GM12872 (cell line): ENCODE measurements at regions not wholly inside any gene's neighbourhood (a gene's known extent, or its start where the extent isn't known, plus 50 kb on each side); places are given as distances from the start of the nearest gene placed in this dataset.

Experiments
- TF ChIP-seq, protein P1 (sequence below): IDR thresholded peaks from 3 replicates; pipeline ENCODE4 v1.5.1; 2011; ENCODE audit warnings: low read depth, mild to moderate bottlenecking, low read length, moderate library complexity; ENCODE audit not compliant: insufficient read depth

GRCh38 chr9:82567953-82568352 is 495.0 kb downstream of the RASEF start:
- TF ChIP-seq, protein P1, sequence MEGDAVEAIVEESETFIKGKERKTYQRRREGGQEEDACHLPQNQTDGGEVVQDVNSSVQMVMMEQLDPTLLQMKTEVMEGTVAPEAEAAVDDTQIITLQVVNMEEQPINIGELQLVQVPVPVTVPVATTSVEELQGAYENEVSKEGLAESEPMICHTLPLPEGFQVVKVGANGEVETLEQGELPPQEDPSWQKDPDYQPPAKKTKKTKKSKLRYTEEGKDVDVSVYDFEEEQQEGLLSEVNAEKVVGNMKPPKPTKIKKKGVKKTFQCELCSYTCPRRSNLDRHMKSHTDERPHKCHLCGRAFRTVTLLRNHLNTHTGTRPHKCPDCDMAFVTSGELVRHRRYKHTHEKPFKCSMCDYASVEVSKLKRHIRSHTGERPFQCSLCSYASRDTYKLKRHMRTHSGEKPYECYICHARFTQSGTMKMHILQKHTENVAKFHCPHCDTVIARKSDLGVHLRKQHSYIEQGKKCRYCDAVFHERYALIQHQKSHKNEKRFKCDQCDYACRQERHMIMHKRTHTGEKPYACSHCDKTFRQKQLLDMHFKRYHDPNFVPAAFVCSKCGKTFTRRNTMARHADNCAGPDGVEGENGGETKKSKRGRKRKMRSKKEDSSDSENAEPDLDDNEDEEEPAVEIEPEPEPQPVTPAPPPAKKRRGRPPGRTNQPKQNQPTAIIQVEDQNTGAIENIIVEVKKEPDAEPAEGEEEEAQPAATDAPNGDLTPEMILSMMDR, result no peak

DNA sequence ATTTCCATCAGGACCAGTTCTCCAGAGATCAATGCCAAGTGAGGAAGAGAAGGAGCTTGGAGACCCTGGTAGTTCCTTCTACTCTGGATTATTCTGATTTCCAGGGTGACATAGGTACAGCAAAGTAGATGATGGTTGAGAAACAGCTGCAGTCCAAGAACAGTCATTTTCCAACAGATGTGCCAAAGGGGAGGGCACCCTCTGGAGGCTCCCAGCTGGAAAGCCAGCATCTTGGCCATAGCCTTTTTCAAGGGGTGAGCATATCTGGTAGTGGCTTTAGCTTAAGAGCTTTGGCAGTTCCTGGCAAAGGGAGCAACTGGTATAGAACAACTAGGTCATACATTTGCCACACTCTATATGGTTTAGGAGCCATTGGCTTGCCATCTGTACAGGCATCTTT is 492.7 kb downstream of the RASEF start:
- TF ChIP-seq, protein P1, result no peak

DNA sequence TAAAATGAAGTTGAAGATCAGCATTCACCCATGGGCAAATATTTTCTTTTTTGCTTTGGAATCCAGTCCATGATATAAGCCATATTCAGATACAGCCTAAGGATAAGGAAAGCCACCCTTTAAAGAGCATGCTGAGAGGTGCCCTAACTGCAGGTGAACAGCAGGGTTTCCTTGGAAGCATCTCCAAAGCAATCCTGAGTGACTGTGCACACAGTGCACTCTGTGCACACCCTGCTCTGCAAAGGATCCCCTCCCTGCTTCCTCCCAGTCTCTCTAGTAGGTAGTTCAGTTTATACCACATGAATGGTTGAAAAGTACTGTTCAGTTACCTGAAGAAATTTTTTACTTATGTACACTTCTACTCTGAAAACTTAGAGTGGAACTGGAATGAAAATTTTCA is 491.4 kb downstream of the RASEF start:
- TF ChIP-seq, protein P1, result no peak

GRCh38 chr9:82572146-82572545 is 490.8 kb downstream of the RASEF start:
- TF ChIP-seq, protein P1, result no peak

DNA sequence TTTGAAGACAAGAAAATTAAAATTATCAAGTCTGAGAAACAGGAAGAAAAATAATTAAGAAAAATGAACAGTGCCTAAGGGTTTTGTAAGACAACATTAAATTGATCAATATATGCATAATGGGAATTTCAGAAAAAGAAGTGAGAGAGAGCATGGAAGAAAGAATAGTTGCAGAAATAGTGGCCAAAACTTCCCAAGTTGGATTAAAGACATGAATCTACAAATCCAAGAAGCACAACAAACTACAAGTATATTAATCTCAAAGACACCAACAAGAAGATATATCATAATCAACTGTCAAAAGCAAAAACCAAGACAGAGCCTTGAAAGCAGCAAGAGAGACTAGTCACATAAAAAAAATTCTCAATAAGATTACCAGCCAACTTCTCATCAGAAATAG is 488.0 kb downstream of the RASEF start:
- TF ChIP-seq, protein P1, result no peak

DNA sequence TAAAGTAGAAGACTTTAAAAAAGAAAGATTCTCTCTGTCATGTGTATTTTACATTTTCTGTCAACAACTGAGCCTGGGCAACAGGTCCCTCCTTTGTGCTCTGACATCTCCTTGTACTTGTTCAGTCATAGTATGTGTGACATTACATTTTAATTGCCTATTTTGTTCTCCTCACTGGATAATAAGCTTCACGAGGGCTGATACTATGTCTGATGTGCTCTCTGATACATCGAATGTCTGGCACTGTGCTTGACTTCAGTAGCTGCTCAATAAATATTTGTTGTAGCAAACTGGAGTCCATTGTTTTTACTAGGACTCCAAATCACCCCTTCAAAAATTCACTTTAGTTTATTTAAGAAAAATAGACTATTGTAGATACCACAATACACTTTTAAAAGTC is 482.0 kb downstream of the RASEF start:
- TF ChIP-seq, protein P1, result no peak

DNA sequence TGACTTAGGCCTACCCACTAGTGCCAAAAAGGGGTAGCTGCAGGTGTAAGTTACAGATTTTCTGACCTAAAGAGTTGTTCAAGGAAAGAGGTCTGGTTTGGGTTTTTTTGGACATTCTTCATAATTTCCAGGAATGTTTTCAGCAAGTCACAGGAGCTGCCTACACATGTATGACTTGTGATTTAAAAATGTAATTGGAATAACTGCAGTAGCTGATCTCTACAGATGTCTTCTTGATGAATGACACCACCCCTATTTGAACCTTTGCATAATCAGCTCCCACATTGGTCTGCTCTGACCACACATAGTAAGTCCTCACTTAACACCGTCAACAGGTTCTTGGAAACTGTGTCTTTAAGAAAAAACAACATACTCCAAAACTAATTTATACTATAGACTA is 481.4 kb downstream of the RASEF start:
- TF ChIP-seq, protein P1, result no peak

GRCh38 chr9:82581935-82582334 is 481.0 kb downstream of the RASEF start:
- TF ChIP-seq, protein P1, result no peak
